ENCODE measurements at regions not wholly inside any gene's neighbourhood (a gene's known extent, or its start where the extent isn't known, plus 50 kb on each side); places are given as distances from the start of the nearest gene placed in this dataset.
"Not testable (repeated sequence)": the region's sequence is repeated elsewhere in the genome, so short reads cannot be mapped to it uniquely, and the experiment has no call there.

DNA sequence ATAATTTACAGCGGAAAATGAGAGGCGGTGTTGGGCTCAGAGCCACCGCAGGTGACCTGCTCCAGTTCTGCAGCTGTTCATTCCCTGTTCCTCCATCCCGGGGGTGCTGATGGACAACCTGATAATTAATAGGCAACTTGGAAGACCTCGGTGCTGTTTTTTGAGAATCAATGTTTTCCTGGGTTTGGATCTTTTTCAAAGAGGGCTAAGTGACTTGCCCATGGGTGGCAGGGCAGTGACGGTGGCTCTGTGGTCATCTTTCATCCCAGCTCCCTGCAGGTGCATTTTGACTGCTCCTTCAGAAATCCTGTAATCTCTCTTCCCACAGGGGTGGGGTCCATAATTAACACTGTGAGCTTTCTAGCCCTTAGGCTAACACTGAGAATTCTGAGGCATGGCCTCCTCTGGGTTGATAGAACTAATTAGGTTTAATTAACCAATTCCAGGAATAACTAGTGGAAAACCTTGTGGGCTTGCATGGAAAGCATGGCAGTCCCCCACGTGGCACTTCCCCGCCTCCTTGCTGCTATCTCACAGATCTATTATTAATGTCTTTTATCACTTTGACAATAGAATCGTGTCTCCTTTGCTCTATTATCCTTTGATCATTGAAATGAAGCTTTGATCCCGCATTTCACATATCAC is 217.9 kb downstream of the GLRX3 start:
- DNase-seq (ENCODE audit: low spot score) = no peak
- no peak for ATAC-seq (ENCODE audit: low FRiP score)
- TF ChIP-seq, protein P1, sequence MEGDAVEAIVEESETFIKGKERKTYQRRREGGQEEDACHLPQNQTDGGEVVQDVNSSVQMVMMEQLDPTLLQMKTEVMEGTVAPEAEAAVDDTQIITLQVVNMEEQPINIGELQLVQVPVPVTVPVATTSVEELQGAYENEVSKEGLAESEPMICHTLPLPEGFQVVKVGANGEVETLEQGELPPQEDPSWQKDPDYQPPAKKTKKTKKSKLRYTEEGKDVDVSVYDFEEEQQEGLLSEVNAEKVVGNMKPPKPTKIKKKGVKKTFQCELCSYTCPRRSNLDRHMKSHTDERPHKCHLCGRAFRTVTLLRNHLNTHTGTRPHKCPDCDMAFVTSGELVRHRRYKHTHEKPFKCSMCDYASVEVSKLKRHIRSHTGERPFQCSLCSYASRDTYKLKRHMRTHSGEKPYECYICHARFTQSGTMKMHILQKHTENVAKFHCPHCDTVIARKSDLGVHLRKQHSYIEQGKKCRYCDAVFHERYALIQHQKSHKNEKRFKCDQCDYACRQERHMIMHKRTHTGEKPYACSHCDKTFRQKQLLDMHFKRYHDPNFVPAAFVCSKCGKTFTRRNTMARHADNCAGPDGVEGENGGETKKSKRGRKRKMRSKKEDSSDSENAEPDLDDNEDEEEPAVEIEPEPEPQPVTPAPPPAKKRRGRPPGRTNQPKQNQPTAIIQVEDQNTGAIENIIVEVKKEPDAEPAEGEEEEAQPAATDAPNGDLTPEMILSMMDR (IDR thresholded peaks at IDR 0.05) = no peak

DNA sequence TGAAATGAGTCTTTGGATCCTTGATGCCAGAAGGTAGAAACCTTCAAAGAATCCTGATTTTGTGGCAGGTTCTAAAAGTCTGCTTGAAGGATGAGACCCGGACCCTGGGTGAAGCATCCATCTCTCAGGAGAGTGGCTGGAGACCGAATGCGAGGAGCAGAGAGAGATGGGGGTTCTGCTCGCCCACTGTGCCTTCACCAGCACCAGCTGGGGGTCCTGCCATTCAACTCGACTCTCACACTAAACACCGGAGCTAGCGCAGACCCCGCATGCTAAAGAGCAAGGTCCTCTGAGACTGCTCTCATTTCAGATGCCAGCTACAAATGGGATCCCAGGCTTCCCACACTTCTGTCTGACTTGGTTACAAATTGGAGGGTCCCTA is 218.4 kb downstream of the GLRX3 start:
- TF ChIP-seq, protein P1 (IDR thresholded peaks at IDR 0.05) = no peak
- DNase-seq (ENCODE audit: low spot score) = no peak
- ATAC-seq (ENCODE audit: low FRiP score) = no peak

DNA sequence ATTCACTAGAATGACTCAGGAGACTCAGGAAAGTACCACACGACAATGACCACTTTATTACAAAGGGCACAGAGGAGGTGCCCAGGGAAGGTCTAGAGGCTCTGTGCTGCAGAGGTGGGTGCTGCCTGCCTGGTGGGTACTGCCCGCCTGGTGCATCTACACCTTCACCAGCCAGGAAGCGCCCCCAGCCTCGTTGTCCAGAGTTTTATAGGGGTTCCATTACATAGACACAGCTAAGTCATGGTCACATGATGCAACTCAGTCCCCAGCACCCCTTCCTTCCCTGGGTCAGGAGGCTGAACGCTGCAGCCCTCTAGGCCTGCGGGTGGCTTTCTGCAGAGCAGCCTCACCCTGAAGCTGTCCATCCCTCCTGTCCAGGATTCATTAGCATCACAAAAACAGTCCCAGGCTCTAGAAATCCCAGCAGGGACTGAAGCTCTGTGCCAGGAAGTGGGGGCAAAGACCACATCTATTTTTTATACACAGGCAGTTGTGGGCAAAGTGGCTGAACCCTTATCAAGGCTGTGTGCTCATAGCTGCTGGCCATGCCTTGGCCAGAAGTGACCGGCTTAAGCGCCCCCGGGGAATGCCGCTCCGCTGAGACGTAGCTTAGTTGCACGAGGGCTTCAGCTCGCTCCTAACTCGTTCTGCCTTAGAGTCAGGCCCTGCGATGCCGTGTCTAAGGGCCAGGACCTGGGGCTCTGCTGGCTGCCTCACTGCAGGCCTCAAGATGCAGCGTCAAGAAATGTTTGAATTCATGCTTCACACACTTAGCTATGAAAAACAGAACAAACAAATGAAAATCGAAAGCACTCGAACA is 219.0 kb downstream of the GLRX3 start:
- ATAC-seq (ENCODE audit: low FRiP score) = no peak
- no peak for DNase-seq (ENCODE audit: low spot score)

DNA sequence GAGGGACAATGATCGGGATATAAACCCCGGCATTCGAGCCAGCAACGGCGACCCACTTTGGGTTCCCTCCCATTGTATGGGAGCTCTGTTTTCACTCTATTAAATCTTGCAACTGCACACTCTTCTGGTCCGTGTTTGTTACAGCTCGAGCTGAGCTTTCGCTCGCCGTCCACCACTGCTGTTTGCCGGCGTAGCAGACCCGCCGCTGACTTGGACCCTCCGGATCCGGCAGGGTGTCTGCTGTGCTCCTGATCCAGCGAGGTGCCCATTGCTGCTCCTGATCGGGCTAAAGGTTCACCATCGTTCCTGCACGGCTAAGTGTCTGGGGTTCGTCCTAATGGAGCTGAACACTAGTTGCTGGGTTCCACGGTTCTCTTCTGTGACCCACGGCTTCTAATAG is 220.2 kb downstream of the GLRX3 start:
- ATAC-seq (ENCODE audit: low FRiP score); DNase-seq (ENCODE audit: low spot score): not testable (repeated sequence)

More for the DNA sequence above, 219.0 kb downstream of the GLRX3 start:
- TF ChIP-seq, protein P1 (IDR thresholded peaks at IDR 0.05) = no peak

DNA sequence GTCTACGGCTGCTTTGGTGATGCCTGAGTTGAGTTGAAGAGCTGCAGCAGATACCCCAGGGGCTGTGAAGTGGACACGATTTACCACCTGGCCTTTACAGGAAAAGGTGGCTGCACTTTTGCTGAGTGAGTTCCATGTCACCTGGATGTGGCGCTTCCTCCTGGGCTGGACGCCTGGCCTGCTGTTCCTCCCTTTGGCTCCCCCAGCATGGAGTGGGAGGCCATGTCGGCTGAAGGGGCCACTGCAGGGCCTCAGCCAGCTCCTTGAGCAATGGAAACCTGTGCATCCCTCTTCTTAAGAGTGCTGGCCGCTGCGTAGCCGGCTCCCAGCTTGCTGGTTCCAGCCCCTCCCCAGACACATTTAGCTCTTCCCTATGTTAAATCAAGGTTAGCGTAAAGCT is 221.0 kb downstream of the GLRX3 start:
- ATAC-seq (ENCODE audit: low FRiP score) = no peak
- DNase-seq (ENCODE audit: low spot score) = no peak
- TF ChIP-seq, protein P1 (IDR thresholded peaks at IDR 0.05) = no peak

DNA sequence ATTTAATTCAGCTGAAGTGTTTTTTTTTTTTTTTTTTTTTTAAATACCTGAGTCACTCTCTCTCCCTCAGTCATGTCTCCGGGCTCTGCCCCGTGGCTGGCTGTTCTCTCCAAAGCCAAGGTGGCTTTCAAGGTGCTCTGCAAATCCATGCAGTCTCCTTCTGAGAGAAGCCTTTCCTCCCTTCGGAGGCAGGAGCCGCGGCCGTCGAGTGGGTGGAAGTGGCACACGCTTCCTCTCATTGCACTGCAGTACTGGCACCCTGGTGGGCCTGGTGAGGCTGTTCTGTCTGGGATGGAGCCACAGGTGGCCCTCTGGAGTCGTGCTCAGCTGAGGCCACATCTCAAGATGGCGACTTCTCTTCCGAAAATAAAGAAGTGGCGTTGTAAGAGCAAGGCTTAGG is 221.8 kb downstream of the GLRX3 start:
- TF ChIP-seq, protein P1 (IDR thresholded peaks at IDR 0.05) = no peak
- DNase-seq (ENCODE audit: low spot score) (no peak), ATAC-seq (ENCODE audit: low FRiP score) (no peak)

DNA sequence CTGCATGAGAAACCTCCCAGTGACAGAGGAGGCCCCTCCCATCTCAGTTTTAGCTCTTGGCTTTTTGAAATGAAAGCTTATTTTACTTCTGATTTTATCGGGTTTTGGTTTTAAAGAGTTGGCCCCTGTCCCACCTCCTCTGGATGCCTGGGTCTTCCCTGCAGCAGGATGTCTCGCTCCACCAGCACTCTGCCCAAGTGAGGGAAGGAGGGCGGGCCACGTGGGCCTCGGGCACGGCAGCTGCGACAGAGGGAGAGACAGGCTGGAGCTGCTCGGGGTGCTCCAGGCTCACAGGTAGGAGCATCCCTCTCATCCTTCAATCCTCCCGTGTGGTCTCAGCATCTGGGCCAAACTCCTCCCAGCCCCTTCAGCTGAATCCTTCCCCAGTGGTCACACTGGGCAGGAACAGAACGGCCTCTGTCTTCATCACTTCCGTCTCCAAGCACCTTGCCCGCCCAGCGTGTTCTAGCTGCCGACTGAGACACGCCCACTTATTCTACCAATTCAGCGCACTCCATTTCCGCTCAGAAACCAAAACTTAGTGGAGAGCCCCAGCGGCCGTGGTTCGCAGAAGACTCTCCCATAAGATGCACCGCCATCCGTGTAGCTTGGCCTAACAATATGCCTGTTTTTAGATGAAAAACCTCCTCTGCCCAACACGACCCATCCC is 222.9 kb downstream of the GLRX3 start:
- TF ChIP-seq, protein P1 (IDR thresholded peaks at IDR 0.05) = no peak
- no peak for ATAC-seq (ENCODE audit: low FRiP score)
- DNase-seq (ENCODE audit: low spot score) = no peak
